T-helper 17 cell (primary cell): ENCODE measurements at regions not wholly inside any gene's neighbourhood (a gene's known extent, or its start where the extent isn't known, plus 50 kb on each side); places are given as distances from the start of the nearest gene placed in this dataset.

Experiments
- ATAC-seq: fragments of 150-1000 bp; cut with Tn5 transposase; 2 replicates; pipeline ENCODE4 v1.10.0; 2021; ENCODE audit warnings: mild to moderate bottlenecking, moderate library complexity
- DNase-seq, 3 donors: peaks; one replicate each; pipeline versions ENCODE4 v3.0.0 to v3.0.0-alpha.2; 2020 to 2021
- H3K9me3 ChIP-seq: one replicate; pipeline ENCODE4 v1.7.0; 2013; ENCODE audit warnings: low read length, mild to moderate bottlenecking; ENCODE audit not compliant: control insufficient read depth, poor library complexity, severe bottlenecking
- H3K27ac Mint-ChIP-seq: one replicate; pipeline ENCODE4 v1.8.0; 2022; ENCODE audit warnings: mild to moderate bottlenecking, moderate library complexity, mixed read lengths
- H3K27me3 Mint-ChIP-seq: one replicate; pipeline ENCODE4 v1.8.0; 2022; ENCODE audit warnings: mixed read lengths
- H3K36me3 Mint-ChIP-seq: one replicate; pipeline ENCODE4 v1.8.0; 2022; ENCODE audit warnings: low read depth, mixed read lengths
- H3K4me1 Mint-ChIP-seq: one replicate; pipeline ENCODE4 v1.8.0; 2022; ENCODE audit warnings: mild to moderate bottlenecking, mixed read lengths
- H3K4me3 Mint-ChIP-seq: one replicate; pipeline ENCODE4 v1.8.0; 2022; ENCODE audit warnings: mild to moderate bottlenecking, moderate library complexity, mixed read lengths

DNA sequence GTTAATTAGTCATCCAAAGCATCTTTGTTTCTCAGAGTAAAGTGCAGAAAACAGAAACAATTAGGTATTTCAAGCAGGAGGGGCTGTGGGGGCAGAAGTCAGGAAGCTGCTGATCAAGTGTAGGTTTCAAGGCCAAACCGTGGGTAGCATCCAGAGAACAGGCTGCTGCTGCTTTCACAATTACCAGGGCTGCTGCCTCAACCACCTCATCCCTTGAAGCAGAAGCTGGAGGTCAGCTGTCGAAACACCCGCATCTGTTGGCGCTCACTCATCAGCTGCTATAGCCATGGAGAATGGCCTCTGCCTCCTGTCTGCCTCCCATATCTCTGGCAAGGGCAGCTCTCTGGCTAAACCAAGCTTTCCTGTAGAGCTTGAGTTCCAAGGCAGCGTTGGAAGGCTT, 122.9 kb upstream of the OSMR start:
- no peak for ATAC-seq
- Mint-ChIP-seq H3K27me3 (peaks cover 28% of the 10 kb centered on the region), H3K27ac (no peak overlapping the region), H3K36me3 (no peaks in the 10 kb centered on the region), H3K4me3 (no peak overlapping the region), H3K4me1 (no peaks in the 10 kb centered on the region)
- no peaks in the 10 kb centered on the region for H3K9me3 ChIP-seq
- DNase-seq: no peak

DNA sequence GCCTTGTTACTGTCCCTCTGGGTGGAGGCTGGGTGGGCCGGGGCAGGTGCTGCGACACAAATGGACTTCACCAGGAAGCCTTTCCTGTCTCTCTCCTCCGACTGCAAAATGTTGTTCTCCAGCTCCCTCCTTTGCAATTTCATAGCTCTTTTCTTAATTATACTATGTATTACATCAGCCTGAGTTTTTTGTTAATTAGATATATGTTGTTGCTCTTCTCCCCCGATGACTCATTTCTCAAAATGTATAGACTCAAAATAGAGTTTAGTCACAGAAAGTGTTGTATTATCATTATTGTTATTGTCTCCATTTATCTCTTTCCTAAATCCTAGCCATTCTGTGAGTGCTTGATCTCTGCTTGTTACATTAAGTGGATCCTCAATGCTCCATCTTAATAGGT, 122.4 kb upstream of the OSMR start:
- no peaks in the 10 kb centered on the region for H3K9me3 ChIP-seq
- Mint-ChIP-seq H3K27ac (no peak overlapping the region), H3K4me1 (no peaks in the 10 kb centered on the region), H3K36me3 (no peaks in the 10 kb centered on the region), H3K27me3 (peaks cover 28% of the 10 kb centered on the region), H3K4me3 (no peak overlapping the region)
- no peak for DNase-seq
- no peak for ATAC-seq

DNA sequence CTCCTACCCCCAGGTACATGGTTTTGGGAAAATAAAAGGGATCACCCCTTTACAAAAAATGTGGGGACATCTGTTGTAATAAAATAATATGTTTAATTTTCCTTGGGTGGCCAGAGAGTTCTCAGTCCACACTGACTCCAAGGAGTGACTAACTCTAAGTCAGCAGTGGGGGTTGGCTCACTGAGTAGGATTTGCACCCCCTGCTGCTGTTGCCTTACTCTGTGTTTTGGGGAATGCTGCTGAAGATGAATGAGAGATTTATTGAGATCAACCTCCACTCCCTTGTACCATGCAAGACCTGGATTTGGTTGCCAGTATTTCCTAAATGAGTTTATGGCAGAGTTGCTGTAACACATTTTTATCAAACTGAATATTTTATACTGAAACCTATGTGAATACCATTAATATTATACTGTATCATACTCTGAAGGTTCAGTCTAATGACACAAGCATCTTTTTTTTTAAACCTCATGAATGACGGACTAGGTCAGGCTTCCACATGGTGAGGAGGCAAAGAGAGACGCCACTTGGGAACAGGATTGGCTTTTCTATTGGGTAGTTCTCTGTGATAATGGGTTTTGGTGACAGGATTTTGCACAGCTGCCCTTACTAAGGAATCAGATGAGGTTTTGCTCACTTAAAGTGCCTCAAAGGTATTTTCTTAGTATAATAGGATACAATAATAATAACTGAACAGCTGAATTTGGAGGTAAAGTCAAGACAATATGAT, 121.3 kb upstream of the OSMR start:
- peaks cover 28% of the 10 kb centered on the region for H3K27me3 Mint-ChIP-seq
- DNase-seq (no peak), ATAC-seq (no peak)
- H3K36me3 Mint-ChIP-seq: no peaks in the 10 kb centered on the region
- H3K9me3 ChIP-seq: no peaks in the 10 kb centered on the region
- H3K4me1 Mint-ChIP-seq: no peaks in the 10 kb centered on the region
- no peak overlapping the region for H3K4me3 Mint-ChIP-seq
- H3K27ac Mint-ChIP-seq: no peak overlapping the region

DNA sequence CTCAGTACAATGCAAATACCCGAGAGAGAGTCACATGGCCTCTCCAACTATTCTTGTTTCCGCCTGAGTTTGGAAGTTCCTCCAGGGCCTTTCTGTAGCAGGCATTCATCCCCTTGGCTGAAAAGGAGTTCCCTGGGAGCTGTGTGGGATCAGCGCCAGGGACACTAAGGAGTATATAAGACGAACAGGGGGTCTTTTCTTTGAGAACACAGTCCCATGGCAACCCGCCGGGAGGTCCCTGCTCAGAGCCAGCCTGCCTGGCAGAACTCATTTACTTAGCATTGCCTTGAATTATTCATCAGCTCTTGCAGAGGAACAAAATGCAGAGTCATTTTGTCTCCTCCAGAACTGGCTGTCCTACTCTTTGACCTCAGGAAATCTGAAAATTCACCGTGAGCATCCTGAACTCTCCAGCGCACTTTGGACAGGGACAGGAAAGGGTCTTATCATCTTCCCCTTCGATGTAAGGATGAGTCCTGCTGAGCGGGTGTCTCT, 120.4 kb upstream of the OSMR start:
- DNase-seq: no peak
- Mint-ChIP-seq H3K36me3 (no peaks in the 10 kb centered on the region), H3K4me3 (no peak overlapping the region), H3K27me3 (peaks cover 36% of the 10 kb centered on the region), H3K27ac (no peak overlapping the region), H3K4me1 (no peaks in the 10 kb centered on the region)
- H3K9me3 ChIP-seq: no peaks in the 10 kb centered on the region
- ATAC-seq: no peak

DNA sequence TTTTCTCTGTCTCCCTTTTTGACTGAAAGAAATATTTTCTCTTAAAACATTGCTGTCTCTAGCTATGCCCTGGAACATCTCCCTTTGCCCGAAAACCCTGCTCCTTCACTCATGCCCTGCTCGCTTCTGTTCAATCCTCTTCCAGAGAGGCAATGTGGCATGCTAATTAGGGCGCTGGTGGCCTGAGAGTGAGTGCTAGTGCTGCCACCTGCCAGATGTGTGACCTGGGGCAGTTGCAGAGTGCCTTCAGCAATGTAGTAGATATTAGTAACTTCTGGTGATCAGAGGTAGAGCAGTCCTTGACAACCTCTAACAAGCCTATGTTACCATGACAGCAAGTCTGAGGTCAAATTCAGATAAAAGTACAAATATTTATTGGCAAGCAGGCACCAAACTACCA, 119.5 kb upstream of the OSMR start:
- Mint-ChIP-seq H3K27ac (no peak overlapping the region), H3K4me3 (no peak overlapping the region), H3K36me3 (no peaks in the 10 kb centered on the region), H3K4me1 (no peaks in the 10 kb centered on the region), H3K27me3 (peaks cover 33% of the 10 kb centered on the region)
- DNase-seq (no peak), ATAC-seq (no peak)
- H3K9me3 ChIP-seq: no peaks in the 10 kb centered on the region

DNA sequence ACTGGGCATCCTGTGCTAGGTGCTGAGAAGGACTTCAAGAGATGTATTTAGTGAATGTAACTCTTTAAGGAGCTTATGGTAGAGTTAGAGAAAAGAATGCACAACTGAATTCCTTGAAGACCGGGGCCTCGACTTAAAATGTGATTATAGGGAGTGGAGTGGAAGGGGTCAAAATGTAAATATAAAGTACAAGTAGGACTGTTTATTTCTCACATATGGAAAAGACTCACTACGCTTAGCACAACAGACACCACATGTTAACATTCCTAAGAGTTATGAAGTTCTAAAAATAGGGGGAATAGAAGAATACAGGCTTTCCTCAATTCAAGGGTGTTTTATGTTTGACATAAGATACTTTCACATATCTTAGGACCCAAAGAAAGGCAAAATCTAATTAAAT, 117.8 kb upstream of the OSMR start:
- ATAC-seq: no peak
- Mint-ChIP-seq H3K27ac (no peak overlapping the region), H3K4me3 (no peak overlapping the region), H3K27me3 (peaks cover 33% of the 10 kb centered on the region), H3K4me1 (no peaks in the 10 kb centered on the region), H3K36me3 (no peaks in the 10 kb centered on the region)
- no peak for DNase-seq
- H3K9me3 ChIP-seq: no peaks in the 10 kb centered on the region

DNA sequence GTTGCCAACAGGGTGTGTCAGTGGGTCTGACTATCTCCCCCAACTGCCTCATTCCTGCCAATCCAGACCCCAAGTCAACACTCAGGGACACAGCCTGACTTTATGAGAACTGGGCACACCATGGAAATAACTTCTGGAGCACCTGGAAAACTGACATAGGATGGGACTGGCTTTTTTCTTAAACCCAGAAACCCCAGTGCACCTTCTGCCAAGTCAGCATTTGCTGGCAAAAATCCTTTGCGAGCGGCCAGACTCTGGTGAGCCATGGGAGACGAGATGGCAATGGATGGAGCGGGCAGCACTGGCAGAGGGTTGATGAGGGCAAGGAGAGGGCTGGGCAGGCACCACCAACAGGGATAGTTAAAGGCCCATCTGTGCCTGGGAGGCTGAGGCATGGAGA, 114.4 kb upstream of the OSMR start:
- H3K4me1 Mint-ChIP-seq: no peaks in the 10 kb centered on the region
- H3K9me3 ChIP-seq: no peaks in the 10 kb centered on the region
- H3K27ac Mint-ChIP-seq: no peak overlapping the region
- DNase-seq (no peak), ATAC-seq (no peak)
- peaks cover 2% of the 10 kb centered on the region for H3K36me3 Mint-ChIP-seq
- H3K4me3 Mint-ChIP-seq: no peak overlapping the region
- H3K27me3 Mint-ChIP-seq: peaks cover 37% of the 10 kb centered on the region

DNA sequence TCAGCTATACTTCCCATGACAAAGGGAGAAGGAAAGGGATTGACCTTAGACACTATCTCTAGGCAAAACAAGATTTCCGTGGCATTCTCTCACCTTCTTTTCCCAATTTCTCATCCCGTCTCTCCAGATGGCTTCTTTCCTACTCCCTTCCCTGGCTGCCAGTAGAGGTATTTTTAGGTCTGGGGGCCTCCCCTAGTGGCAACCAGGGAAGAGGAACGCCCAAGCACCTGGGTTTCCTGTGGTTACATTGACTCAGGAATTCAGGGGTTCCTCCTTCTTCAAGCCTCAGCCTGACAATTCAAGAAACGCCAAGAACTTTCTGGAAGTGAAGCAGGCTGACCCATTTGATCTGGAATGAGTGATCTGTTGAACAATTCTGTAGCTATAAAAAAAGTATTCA, 111.5 kb upstream of the OSMR start:
- Mint-ChIP-seq H3K27ac (no peak overlapping the region), H3K4me3 (no peak overlapping the region), H3K36me3 (peaks cover 2% of the 10 kb centered on the region), H3K4me1 (no peaks in the 10 kb centered on the region), H3K27me3 (peaks cover 37% of the 10 kb centered on the region)
- no peaks in the 10 kb centered on the region for H3K9me3 ChIP-seq
- no peak for DNase-seq
- no peak for ATAC-seq

DNA sequence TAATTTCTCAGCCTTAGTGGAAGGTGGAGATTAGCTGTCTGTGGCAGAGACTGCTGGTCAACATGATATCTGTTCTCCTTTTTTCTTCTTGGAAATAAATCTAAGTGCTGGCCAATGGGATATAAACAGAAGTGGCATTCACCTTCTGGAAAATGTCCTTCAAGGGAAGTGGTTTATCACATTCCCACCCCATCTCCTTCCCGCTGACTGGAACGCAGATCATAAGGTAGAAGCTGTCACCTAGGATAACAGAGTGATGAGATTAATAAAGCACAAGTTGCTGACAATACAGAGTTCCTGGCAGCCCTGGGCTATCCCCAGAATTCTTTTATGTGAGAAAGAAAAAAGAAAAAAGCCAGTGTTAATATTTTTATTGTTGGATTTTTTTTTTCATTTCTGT, 109.7 kb upstream of the OSMR start:
- ATAC-seq (no peak), DNase-seq (no peak)
- H3K4me1 Mint-ChIP-seq: no peaks in the 10 kb centered on the region
- peaks cover 25% of the 10 kb centered on the region for H3K27me3 Mint-ChIP-seq
- H3K27ac Mint-ChIP-seq: no peak overlapping the region
- H3K9me3 ChIP-seq: no peaks in the 10 kb centered on the region
- no peak overlapping the region for H3K4me3 Mint-ChIP-seq
- peaks cover 2% of the 10 kb centered on the region for H3K36me3 Mint-ChIP-seq

DNA sequence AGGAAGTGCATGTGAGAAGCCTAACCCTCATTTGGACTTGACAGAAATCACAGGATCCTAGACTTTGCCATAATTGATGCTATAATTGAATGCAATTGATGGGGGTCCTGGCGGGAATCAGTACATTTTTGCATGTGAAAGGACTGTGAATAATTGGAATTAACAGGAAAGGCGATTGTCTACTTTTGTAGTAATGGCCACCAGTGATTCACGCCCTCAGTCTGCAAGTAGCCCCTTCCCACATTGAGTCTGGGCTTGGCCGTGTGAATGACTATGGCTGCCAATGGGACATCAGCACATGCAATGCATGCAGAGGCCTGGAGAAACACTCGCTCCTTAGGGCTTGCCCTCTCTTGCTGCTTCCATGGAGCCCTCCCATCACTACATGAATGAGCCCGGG, 107.8 kb upstream of the OSMR start:
- no peak overlapping the region for H3K4me3 Mint-ChIP-seq
- H3K36me3 Mint-ChIP-seq: peaks cover 2% of the 10 kb centered on the region
- no peak overlapping the region for H3K27ac Mint-ChIP-seq
- H3K4me1 Mint-ChIP-seq: no peaks in the 10 kb centered on the region
- no peak for ATAC-seq
- no peaks in the 10 kb centered on the region for H3K9me3 ChIP-seq
- no peak for DNase-seq
- H3K27me3 Mint-ChIP-seq: peaks cover 21% of the 10 kb centered on the region

DNA sequence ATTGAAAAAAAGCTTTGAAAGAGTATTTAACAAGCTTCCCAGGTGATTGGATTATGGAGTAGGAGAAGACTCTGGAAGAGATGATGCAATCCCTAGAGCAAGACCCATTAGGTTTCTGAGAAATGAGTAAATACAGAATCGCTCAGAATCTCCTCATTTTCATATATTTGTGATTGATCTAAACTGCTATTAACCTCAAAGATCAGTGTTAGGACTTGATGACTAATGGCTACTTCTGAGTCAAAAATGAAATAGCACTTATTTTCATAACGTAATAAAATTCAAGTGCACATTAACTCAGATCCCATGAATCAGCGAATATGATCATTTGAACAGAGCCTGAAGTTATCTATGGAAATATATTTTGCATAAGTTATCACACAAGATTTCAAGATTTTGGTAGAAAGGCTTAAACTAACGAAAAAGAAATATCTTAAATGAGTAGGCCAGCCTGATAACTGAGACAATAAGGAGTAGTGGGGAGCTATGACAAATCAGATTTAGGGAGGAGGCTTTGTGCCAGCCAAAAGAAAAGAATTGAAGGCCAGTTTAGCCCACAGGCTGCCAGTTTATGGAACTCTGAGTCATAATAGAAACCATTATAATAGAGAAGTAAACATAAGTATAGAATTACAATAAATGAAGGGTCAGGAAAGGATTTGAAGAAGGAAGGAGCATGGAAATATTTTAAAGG, 106.7 kb upstream of the OSMR start:
- H3K9me3 ChIP-seq: no peaks in the 10 kb centered on the region
- no peak overlapping the region for H3K27ac Mint-ChIP-seq
- H3K4me1 Mint-ChIP-seq: no peaks in the 10 kb centered on the region
- peaks cover 2% of the 10 kb centered on the region for H3K36me3 Mint-ChIP-seq
- peaks cover 9% of the 10 kb centered on the region for H3K27me3 Mint-ChIP-seq
- DNase-seq: no peak
- no peak for ATAC-seq
- no peak overlapping the region for H3K4me3 Mint-ChIP-seq

DNA sequence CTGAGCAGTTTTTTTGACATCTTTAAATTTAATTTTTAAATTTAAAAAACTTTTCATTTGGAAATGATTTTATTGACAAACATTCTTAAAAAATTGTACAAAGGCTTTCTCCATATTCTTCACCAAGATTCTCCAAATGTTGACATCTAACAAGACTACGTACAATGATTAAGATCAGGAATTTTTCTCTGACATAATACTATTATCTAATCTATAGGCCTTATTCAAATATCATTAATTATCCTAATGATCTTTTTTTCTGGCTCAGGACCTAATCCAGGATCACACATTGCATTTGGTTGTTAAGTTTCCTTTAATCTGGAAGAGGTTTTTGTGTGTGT, 106.1 kb upstream of the OSMR start:
- no peak overlapping the region for H3K27ac Mint-ChIP-seq
- DNase-seq (no peak), ATAC-seq (no peak)

DNA sequence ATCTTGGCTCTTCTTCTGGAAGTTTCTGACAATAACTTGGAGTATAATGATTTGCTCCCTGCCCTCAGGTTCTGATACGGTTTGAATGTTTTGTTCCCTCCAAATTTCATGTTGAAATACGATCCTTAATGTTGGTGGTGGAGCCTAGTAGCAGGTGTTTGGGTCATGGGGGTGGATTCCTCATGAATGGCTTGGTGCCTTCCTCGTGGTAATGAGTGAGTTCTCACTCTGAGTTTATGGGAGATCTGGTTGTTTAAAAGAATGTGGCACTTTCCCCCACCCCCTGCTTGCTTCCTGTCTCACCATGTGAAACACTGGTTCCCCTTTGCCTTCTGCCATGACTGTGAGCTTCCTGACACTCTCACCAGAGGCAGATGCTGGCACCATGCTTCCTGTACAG, 103.0 kb upstream of the OSMR start:
- Mint-ChIP-seq H3K4me3 (no peak overlapping the region), H3K36me3 (no peaks in the 10 kb centered on the region), H3K27ac (no peak overlapping the region), H3K4me1 (no peaks in the 10 kb centered on the region), H3K27me3 (peaks cover 8% of the 10 kb centered on the region)
- H3K9me3 ChIP-seq: no peaks in the 10 kb centered on the region
- no peak for DNase-seq
- no peak for ATAC-seq

More for the DNA sequence above, 106.1 kb upstream of the OSMR start:
- Mint-ChIP-seq H3K4me3 (no peak overlapping the region), H3K4me1 (no peaks in the 10 kb centered on the region), H3K27me3 (peaks cover 9% of the 10 kb centered on the region), H3K36me3 (peaks cover 2% of the 10 kb centered on the region)
- no peaks in the 10 kb centered on the region for H3K9me3 ChIP-seq

DNA sequence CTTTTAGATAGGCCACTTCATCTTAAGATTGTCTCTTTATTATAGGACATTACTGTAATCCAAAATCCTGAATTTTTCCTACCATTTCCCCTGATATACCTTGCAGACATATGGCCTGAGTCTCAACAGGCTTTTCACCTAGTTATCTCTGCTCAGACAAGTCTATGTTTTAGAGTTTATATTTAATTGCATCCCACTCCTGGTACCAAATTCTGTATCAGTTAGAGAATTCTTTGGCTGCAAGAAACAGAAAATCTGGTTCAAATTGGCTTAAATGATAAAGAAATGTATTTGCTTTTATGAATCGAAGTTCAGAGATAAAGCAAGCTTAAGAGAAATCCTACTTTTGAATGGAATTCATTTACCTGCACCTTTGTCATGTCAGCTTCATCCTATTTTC, 102.2 kb upstream of the OSMR start:
- no peak for DNase-seq
- no peak for ATAC-seq
- Mint-ChIP-seq H3K4me1 (no peaks in the 10 kb centered on the region), H3K27me3 (peaks cover 9% of the 10 kb centered on the region), H3K4me3 (no peak overlapping the region), H3K36me3 (no peaks in the 10 kb centered on the region), H3K27ac (no peak overlapping the region)
- H3K9me3 ChIP-seq: no peaks in the 10 kb centered on the region
